Stimulated activated CD4-positive, alpha-beta T cell treated with anti-CD3 and anti-CD28 coated beads, Interleukin-4, amount 100 ng/mL, for 48 hours (primary cell): ENCODE measurements at regions not wholly inside any gene's neighbourhood (a gene's known extent, or its start where the extent isn't known, plus 50 kb on each side); places are given as distances from the start of the nearest gene placed in this dataset.

Experiments used
- DNase-seq, 2 donors: peaks; one replicate each; pipeline ENCODE4 v3.0.0-alpha.2; 2020; ENCODE audit warnings: low read depth in 2 of 2

DNA sequence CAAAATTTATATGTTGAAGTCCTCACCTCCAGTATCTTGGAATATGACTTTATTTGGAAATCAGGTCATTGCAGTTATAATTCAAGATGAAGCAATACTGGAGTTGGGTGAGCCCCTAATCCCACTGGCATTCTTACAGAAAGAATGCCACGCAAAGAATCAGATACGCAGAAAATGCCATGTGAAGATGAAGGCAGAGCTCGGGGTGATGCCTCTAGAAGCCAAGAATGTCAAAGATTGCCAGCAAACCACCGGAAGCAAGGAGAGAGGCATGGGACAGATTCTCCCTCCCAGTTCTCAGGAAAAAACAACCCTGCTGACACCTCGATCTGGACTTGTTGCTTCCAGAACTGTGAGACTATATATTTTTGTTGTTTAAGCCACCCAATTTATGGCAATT is 273.4 kb upstream of the CITED2 start:
- DNase-seq, result no peak

DNA sequence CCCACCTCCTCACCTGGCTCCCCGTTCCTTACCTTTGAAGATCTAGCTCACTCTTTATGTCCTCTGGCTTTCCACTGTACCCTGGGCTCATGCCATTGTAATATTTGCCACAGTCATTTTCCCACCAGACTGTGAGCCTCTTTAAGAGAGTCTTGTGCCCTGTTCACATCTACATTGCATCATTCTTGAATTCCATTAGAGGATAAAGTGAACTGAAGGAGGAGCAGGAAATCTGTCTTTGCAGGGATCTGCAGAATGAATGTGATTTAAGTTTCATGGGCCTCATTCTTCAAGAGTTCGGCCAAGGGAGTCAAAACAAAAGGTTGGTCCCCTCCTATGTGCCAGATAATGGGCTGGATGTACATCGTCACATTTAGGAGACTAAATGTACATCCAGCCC is 272.6 kb upstream of the CITED2 start:
- DNase-seq, result no peak

DNA sequence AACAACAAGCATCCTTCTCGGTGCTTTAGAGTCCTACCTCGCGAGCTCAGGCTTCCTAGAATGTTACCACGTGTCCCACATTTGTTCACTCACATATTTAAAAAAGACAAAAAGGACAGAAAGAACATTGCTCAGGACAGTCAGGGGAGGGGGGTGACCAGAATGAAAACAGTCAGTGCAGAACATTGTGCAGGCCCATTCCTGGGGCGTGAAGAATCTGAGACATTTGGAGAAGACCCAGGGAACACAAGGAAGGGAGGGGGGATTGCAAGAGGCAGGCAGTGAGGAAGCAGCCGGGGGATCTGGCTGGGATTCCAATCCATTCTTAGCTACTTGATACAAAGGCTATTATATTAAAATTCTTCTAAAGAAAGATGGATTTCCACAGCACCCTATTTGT is 270.4 kb upstream of the CITED2 start:
- no peak for DNase-seq

DNA sequence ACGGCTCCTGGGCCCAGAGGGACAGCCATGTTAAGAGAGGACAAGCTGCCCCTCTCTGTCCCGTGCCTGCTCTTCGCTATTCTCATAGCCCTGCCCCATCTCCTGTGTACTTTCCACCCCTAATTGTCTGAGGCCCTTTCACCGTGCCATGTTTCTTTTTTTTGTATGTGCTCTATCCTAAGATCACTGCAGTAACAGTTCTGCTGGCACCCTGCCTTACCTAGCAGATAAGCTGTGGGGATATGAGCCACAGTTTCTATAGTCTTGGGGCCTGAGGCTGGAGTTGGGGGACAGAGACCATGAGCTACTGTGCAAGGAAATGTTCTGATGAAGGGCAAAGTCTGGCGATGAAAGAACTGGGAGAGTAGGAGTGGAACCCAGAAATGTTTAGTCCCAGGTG is 269.5 kb upstream of the CITED2 start:
- DNase-seq, result no peak

DNA sequence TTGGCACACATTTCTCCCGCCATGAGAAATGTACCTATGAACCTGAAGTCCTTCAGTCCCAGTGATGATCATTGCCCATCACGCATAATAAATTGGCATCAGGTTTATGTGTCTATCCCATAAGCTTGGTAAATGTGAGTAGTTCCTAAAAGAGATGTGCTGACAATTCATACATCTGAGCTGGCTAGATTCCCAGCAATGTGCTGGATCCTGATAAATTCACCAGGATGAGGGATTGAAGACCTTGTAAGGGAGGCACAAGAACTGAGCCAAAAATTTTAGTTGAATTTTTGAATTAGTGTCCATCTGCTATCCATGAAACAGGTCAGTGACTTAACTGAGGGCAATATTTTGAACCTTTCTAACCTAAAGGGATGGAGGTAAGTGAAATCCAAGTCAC is 267.9 kb upstream of the CITED2 start:
- DNase-seq, result no peak

DNA sequence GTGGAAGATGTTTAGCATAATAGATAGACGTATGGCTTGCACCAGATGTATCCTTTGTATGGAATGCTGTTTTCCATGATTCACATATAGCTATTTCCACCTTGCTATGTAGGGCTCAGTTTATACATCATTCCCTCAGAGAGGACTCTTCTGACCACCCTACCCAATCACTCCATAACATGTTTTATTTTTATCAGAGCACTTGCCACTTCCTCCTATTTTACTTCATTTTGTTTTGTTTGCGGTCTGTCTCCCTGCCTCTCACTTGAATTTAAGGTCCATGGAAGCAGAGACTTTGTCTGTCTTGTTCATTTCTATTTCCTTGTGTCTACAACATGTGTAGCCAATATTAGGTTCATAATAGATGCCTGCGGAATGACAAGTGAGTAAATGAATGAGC is 266.9 kb upstream of the CITED2 start:
- DNase-seq, result no peak

DNA sequence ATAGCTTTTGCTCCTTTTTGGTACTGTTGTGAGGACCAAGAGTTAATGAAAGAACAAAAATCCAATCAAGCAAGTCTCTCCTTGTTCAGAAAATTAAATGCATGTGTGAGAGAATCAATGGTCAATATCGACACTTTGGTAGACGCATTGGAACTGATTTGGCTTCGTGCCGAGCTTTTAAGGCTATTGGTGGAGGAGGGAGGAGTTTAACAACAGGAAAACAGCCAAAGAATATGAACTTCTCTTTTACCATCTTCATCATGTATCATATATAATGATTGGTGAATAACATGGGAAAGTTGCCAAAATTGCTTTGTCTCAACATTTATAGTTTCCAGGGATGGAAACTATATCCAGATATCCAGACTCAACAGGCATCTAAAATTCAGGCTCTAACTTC is 266.5 kb upstream of the CITED2 start:
- DNase-seq, result no peak

DNA sequence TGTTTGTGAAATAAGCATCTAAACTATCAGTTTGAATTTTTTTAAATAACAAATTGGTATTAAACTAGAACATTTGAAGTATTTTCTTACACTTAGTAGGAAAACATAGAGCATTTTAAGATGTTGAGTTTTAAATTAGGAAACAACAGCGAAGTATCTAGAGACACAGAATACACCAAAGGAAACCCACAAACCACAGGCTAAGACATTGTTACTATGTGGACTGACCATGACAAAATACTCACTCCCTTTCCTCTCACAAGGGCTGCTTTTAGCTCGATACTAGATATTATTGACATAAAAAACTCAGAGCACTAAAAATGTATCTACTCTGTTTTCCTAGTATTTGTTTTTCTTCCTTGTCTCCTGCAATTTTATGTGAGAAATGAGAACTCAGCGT is 266.0 kb upstream of the CITED2 start:
- no peak for DNase-seq

DNA sequence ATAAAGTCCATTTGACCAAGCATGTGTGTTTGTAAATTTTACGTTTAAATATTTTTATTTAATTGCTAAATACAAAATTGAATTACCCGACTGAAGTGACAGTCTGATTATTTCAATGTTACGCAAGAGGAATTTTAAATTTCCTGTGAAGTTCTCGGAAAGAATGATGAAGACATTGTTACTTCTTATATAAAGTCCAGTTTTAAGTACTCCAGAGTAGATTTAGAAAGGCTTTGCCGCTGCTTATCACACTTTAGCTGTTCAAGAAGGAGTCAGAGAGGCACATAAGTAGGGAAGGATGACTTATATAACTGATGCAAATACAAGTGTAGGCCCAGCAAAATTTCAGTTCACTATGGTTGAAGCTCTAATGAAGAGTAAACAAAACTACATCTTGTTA is 265.1 kb upstream of the CITED2 start:
- no peak for DNase-seq

DNA sequence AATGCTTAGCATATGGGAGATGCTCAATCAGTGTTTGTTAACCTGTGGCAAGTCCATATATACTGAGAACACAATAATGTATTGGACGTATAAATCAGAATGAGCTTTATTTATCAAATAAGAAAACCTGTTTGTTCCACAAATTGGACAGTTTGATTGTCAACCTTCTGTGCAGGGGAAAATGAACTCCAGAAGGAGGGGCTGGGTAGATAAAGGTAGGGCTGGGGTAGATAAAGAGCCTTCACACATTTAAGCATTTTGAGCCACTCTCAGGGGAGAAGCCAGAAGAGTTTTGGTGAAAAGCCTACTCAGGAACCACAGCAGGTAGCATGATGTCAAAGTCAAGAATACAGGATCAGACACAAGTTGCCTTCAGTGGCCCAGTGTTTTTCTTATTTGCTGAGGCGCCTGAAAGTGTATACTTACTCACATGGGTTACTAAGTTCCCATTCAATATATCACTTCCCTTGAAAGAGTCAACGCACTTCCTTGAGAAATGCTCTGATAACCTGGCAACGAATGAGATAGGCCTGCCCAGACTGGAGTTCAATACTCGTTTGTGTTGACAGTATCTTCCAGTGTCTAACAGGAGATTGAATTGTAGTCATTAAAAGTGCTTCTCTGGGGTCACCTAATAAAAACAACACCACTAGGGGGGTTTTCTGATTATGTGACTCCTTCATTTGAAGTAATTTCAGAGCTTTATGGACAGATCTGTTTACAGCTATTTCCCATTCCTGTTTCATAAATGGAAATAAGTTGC is 263.9 kb upstream of the CITED2 start:
- DNase-seq, result no peak

DNA sequence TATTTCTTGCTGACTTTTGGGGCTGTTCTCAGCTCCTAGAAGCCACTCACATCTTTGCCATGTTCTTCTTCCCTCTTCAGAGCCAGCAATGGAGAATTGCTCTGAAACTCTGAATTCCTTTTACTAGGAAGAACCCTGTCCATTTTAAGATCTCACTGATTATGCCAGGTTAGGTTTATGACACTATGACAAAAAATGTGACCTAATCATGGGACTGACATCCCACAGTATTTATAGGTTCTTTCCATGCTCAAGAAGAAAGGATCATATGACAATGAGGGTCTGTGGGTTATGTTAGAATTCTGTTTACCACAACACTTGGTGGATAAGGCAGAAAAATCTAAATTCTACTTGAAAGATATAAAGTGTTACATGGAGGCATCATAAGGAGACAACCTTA is 263.3 kb upstream of the CITED2 start:
- DNase-seq, result no peak

DNA sequence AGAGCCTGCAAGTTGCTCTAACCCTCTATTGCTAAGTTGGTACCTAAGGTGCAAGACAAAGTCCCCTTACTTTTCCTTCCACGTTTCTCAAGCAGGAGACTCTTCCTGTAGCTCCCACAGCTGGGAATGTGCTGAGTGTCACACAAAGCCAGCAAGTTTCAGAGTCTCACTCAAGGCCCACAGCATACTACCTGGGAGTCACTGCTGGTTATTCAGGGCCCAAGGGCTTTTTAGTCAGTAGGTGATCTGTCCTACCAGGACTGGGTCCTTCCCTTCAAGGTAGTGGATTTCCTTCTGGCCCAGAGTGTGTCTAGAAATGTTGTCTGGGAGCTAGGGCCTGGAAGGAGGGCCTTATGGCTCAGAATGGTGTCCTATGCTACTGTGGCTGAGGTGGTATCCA is 261.9 kb upstream of the CITED2 start:
- no peak for DNase-seq

DNA sequence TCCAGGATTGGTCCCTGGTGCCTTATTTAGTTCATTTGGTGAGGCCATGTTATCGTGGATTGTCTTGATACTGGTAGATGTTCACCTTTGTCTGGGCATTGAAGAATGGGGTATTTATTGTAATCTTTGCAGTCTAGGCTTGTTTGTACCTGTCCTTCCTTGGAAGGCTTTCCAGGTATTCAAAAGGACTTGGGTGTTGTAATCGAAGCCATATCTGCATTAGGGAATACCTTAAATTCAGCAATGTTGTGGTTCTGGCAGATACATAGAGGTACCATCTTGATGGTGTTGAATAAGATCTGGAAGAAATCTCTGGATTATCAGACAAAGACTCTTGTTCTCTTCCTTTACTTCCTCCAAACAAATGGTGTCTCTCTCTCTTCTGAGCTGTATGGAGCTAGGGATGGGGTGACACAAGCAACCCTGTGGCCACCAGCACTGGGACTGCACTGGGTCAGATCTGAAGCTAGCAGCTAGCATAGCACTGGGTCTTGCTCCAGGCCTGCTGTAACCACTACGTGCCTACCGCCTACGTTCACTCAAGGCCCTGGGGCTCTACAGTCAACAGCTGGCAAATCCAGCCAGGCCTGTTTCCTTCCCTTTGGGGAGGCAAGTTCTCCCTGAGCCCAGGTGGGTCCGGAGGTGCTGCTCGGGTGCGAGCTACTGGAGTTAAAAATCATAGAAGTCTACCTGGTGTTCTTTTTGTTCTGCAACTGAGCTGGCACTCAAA is 261.1 kb upstream of the CITED2 start:
- no peak for DNase-seq

DNA sequence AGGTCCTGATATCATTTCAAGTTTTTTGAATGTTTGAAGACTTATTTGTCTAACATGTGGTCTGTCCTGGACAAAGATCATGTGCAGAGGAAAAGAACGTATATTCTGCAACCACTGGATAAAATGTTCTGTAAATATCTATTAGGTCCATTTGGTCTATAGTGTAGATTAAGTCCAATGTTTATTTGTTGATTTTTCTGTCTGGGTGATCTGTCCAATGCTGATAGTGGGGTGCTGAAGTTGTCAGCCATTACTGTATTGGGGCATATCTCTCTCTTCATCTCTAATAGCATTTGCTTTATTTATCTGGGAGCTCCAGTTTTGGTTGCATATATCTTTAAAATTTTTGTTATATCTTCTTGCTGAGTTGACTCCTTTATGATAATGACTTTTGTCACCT is 258.4 kb upstream of the CITED2 start:
- DNase-seq, result no peak

DNA sequence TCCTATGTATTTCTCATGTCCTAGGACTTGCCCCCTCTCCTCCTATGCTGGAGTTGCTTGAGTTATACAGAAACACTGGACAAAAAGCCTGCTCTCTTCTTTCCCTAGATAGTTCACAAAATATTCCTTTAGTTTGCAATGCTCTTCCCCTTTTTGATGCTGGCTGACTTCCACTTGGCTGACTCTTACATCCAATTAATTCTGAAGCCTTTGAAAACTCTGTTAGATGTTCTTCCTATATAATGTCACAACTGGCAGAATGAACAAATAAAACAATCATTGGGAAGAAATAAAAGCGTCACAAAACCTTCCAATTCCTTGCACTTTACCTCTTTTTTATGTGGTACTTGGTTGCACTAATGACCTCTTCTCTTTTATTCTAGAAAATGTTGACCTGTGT is 253.8 kb upstream of the CITED2 start:
- no peak for DNase-seq

DNA sequence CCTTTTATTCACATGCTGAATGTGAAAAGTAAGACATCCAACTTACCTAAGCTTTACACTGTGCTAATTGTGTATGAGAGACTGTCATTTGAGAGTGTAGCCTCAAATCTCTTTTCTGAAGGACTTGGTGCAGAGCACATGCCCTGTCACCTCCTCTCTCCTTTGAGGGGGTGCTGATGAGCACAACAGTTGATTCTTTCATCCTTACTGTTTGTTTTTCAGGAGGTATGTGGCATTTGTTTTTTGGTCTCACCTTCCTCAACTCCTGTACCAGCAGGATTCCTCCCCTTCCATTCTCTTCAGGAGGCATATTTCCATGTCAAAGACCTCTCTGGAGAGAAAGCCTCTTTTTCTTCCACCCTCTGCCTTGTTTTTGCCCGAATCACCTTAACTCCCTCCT is 252.6 kb upstream of the CITED2 start:
- DNase-seq, result no peak

DNA sequence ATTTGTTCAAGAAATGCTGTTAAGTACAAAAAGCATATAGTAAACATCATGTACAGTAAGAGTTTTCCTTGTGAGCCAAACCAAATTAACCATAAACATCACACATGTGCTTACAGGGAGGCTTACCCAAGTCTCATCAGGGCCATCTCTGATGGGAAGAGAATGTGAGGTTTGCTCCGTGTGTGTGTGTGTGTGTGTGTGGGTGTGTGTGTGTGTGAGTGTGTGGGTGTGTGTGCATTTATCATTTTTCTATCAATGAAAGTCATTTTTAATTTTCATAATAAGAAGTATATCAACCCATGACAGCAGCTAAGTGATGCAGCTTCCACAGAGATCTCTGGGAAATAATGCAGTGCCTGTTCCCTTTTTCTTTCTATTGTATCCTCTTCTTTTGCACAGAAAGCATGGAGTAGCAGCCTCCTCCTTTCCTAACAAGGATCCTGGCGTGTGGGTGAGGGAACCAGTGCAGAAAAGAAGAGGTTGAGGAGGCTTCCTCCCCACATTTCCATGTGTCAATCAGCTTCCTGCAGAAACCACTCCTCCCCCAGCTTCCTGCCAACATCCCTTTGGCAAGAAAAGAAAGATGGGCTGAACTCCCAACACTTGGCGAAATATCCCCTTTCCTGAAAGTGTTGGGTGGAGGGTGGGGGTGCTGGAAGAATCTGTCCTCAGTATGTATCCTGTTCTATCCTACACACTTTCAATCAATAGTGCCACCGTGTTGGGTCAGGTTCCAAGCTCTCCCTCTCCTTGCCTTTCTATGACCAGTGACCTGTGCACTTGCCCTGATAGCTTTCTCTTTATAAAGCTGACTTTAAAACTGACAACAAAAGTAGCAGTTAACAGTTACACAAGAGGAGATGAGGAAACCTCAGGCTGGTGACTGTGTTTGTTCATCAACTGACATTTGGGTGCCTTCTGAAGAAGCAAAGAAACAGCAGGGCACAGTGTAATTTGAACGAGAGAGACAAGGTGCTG is 251.8 kb upstream of the CITED2 start:
- no peak for DNase-seq

DNA sequence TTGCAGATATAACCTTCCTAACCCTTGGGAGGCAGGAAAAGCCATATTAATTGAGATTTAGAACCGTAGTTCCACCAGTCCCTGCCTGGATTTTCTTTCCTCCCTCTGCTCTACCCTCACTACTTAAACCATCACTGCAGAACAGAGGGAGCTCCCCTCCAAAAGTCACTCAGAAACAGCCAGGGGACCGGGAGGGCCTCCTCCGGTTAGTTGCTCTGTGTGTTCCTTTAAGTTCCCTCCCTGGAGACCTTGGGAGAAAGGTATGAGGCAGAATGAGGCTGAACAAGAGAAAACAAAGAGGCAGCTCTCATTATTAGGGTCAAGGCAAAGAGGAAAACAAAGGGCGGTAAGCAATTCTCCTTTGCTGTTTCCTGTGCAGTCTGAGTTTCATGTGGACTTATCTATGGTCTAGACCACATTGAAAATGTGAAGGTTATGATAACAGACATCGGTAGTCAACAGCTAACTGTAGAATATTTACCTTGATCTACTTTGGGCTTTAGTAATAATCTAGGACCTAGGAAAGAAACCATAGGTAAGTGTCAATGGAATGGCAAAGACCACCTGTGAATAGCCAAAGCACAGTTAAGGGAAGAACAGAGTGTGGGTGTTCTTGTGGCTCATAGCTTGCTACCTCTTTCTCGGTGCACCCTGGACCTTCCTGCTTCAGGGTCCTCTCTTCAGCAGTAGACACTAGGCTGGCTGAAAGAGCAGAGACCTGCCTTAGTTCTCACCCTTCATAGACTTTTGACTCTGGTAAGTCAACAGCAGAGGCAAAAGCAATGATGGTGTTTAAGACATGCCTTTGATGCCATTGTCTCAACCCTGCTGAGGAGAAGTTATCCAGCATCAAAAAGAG is 250.9 kb upstream of the CITED2 start:
- DNase-seq, result no peak

DNA sequence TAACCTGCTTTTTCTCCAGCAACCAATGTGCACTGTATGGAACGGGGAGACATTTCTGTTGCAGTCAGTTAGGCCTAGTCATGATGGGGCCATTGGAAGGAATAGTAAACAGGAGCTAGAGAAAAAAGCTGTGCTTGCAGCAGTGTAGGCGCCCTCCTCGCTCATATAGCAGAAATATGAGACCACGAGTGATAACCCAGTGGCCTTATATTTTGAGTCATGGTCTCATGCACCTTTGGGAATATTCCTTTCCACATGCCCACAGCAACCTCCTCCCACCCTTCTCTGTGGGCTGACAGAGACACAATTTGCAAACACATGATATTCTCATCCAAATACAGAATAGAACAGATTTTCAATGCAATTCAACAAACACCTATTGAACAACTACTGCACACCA is 248.9 kb upstream of the CITED2 start:
- no peak for DNase-seq

DNA sequence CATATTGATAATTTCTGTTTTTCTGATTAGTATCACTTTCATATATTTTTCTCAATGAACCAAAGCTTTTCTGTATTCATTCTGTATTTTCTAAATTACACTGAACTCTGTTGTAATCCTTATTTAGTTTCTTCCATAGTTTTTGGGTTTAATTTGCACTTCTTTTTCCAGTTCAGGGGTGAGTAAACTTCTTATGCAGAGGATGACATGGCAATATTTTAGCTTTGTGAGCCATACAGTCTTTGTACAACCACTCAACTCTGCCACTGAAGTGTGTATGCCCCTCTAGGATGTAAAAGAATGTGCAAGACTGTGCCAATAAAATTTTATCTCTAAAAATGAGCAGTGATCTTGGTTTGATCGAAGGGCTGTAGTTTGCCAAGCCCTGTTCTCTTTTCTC is 239.0 kb upstream of the CITED2 start:
- no peak for DNase-seq

DNA sequence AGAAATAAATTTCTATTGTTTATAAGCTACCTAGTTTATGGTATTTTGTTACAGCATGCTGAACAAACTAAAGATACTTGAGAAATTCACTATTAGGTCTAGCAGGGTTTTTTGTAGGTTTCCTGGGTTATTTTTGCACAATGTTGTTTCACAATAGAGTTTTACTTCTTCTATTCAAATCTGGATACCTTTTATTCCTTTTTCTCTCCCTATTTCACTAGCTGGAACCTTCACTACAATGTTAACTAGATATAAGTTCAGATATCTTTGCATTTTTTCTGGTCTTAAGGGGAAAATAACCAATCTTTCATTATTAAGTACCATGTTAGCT is 237.7 kb upstream of the CITED2 start:
- no peak for DNase-seq
